B cell (primary cell): ENCODE measurements at regions not wholly inside any gene's neighbourhood (a gene's known extent, or its start where the extent isn't known, plus 50 kb on each side); places are given as distances from the start of the nearest gene placed in this dataset.
"Not testable (repeated sequence)": the region's sequence is repeated elsewhere in the genome, so short reads cannot be mapped to it uniquely, and the experiment has no call there.

Source experiments
- ATAC-seq: fragments of 200-7000 bp; cut with Tn5 transposase; one replicate; pipeline ENCODE4 v1.10.0; 2021; ENCODE audit warnings: low read depth, mild to moderate bottlenecking, moderate number of reproducible peaks, moderate library complexity
- CTCF ChIA-PET: fragments of 350-600 bp; sonication (Branson Sonifier 250); formaldehyde crosslinking; loops from one replicate; lab custom pipeline; 2021; ENCODE audit warnings: antibody characterized with exemption, inconsistent platforms; lab: Charles Lee
- POLR2A ChIA-PET: fragments of 350-600 bp; sonication (Branson Sonifier 250); formaldehyde crosslinking; loops from one replicate; lab custom pipeline; 2021; ENCODE audit warnings: antibody characterized with exemption; lab: Charles Lee
- DNase-seq: peaks from one replicate; pipeline ENCODE4 v3.0.0; 2013
- H2AFZ ChIP-seq: 2 replicates; pipeline ENCODE4 v1.6.1; 2012; ENCODE audit warnings: mild to moderate bottlenecking, low read depth, low read length; ENCODE audit not compliant: insufficient read depth, poor library complexity, severe bottlenecking
- H3K27ac ChIP-seq, 2 donors: 1 replicate in 1 of 2; 2 replicates in 1 of 2; pipeline ENCODE4 v1.5.1; 2012 to 2013; ENCODE audit warnings: low read length in 2 of 2, mild to moderate bottlenecking in 2 of 2, moderate library complexity in 1 of 2
- H3K27me3 ChIP-seq, 4 experiments: fragments of 200-600 bp in 1 of 4; sonication (generic) in 1 of 4; replicated peaks in 1 of 4; 1 replicate in 2 of 4; 2 replicates in 2 of 4; pipeline versions ENCODE4 v1.6.1 to v1.7.0; 2013 to 2016; ENCODE audit warnings: low read length in 3 of 4, mild to moderate bottlenecking in 2 of 4, mixed read lengths in 1 of 4, moderate library complexity in 1 of 4; ENCODE audit not compliant: insufficient read depth in 4 of 4, control insufficient read depth in 3 of 4; ENCODE audit errors: control extremely low read depth in 1 of 4
- H3K36me3 ChIP-seq, 2 experiments: replicated peaks in 1 of 2; 1 replicate in 1 of 2; 2 replicates in 1 of 2; pipeline versions ENCODE4 v1.6.1 to v1.7.1; 2013; ENCODE audit warnings: low read length in 1 of 2; ENCODE audit not compliant: insufficient read depth in 2 of 2, control insufficient read depth in 1 of 2; ENCODE audit errors: control extremely low read depth in 1 of 2, extremely low read depth in 1 of 2
- H3K4me1 ChIP-seq, 2 donors: fragments of 200-600 bp in 1 of 2; sonication (generic) in 1 of 2; 1 replicate in 1 of 2; 2 replicates in 1 of 2; pipeline versions ENCODE4 v1.5.1 to v1.6.1; 2013 to 2017; ENCODE audit warnings: low read length in 2 of 2; ENCODE audit not compliant: control insufficient read depth in 2 of 2, insufficient read depth in 2 of 2
- H3K4me2 ChIP-seq: replicated peaks from 2 replicates; pipeline ENCODE3; 2012; ENCODE audit warnings: mild to moderate bottlenecking, low read depth, low read length; ENCODE audit not compliant: poor library complexity, severe bottlenecking
- H3K4me3 ChIP-seq, 5 experiments: fragments of 200-600 bp in 1 of 5; sonication (generic) in 1 of 5; 1 replicate in 3 of 5; 2 replicates in 2 of 5; pipeline versions ENCODE4 v1.5.1 to v1.7.0; 2011 to 2016; ENCODE audit warnings: low read length in 4 of 5, mild to moderate bottlenecking in 4 of 5, low read depth in 2 of 5, control low read depth in 1 of 5, moderate library complexity in 1 of 5; ENCODE audit not compliant: insufficient read depth in 1 of 5; ENCODE audit errors: control extremely low read depth in 1 of 5, extremely low read depth in 1 of 5
- H3K79me2 ChIP-seq: fragments of 200-600 bp; sonication (generic); one replicate; pipeline ENCODE4 v1.6.0; 2016; ENCODE audit warnings: low read length; ENCODE audit not compliant: control insufficient read depth, insufficient read depth
- H3K9ac ChIP-seq: fragments of 200-600 bp; sonication (generic); 2 replicates; pipeline ENCODE4 v1.6.1; 2017; ENCODE audit warnings: mild to moderate bottlenecking, low read length, moderate library complexity
- H3K9me3 ChIP-seq, 3 donors: one replicate each; pipeline versions ENCODE4 v1.6.1 to v1.7.1; 2013; ENCODE audit warnings: low read length in 2 of 3; ENCODE audit not compliant: control insufficient read depth in 2 of 3, insufficient read depth in 1 of 3; ENCODE audit errors: control extremely low read depth in 1 of 3
- H4K20me1 ChIP-seq: 2 replicates; pipeline ENCODE4 v1.6.0; 2012; ENCODE audit warnings: mild to moderate bottlenecking, low read length; ENCODE audit not compliant: insufficient read depth, control insufficient read depth, poor library complexity, severe bottlenecking
- H3K27ac Mint-ChIP-seq: one replicate; pipeline ENCODE4 v1.8.0; 2021; ENCODE audit warnings: mixed read lengths
- H3K27me3 Mint-ChIP-seq: one replicate; pipeline ENCODE4 v1.8.0; 2021; ENCODE audit warnings: mixed read lengths
- H3K4me1 Mint-ChIP-seq: one replicate; pipeline ENCODE4 v1.8.0; 2021; ENCODE audit warnings: mixed read lengths
- H3K4me3 Mint-ChIP-seq: one replicate; pipeline ENCODE4 v1.8.0; 2021; ENCODE audit warnings: mixed read lengths
- H3K9me3 Mint-ChIP-seq: one replicate; pipeline ENCODE4 v1.8.0; 2022; ENCODE audit warnings: mixed read lengths; ENCODE audit not compliant: insufficient read depth
- EZH2 ChIP-seq: IDR thresholded peaks from 2 replicates; pipeline ENCODE4 v1.6.1; 2012; ENCODE audit warnings: borderline replicate concordance, low read depth, mild to moderate bottlenecking, moderate library complexity, low read length; ENCODE audit not compliant: insufficient read depth, poor library complexity, severe bottlenecking
- WGBS: methylation state at CpG from one replicate; pipeline ENCODE4 v1.1.5; 2013; ENCODE audit warnings: missing lambda C conversion rate; ENCODE audit not compliant: insufficient coverage; 5-methylcytosine and 5-hydroxymethylcytosine counted together
- intact Hi-C: fragments of 100-400 bp; cut with micrococcal nuclease; formaldehyde crosslinking; loops from one replicate; pipeline ENCODE4 v1.10.0; 2022
- TF ChIP-seq, protein P1 (sequence below): fragments of 200-600 bp; IDR thresholded peaks from one replicate; pipeline ENCODE4 v1.8.0; 2022; ENCODE audit warnings: antibody characterized with exemption, mild to moderate bottlenecking

DNA sequence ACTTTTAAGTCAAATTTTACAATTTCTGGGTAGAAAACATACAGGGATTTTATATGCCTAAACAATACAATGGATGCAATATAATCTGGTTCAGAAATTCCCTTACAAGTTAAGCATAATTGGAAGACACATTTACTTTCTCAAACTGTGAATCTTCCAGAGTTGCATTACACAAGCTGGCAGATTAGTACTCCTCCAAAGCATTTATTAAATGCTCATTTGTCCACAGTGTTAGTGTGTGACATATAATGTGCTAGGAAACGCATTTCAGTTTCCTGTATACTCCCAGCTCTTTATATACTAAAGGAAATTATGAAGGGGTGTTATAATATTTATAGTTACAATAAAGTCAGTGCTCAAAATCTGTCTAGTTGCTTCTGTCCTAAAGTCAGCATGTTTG is 239.0 kb upstream of the FIGN start:
- Mint-ChIP-seq H3K9me3 (no peaks in the 10 kb centered on the region), H3K27me3 (no peaks in the 10 kb centered on the region), H3K4me3 (no peak overlapping the region), H3K27ac (no peak overlapping the region), H3K4me1 (no peaks in the 10 kb centered on the region)
- CTCF ChIA-PET = no interaction called here
- WGBS = no CpG with 5 or more reads among the region's 1 CpG
- POLR2A ChIA-PET = no interaction called here
- no peak overlapping the region for H3K4me3 ChIP-seq
- H3K27ac ChIP-seq = no peak overlapping the region
- no peaks in the 10 kb centered on the region for H3K4me1 ChIP-seq
- no peaks in the 10 kb centered on the region for H3K27me3 ChIP-seq
- TF ChIP-seq, protein P1, sequence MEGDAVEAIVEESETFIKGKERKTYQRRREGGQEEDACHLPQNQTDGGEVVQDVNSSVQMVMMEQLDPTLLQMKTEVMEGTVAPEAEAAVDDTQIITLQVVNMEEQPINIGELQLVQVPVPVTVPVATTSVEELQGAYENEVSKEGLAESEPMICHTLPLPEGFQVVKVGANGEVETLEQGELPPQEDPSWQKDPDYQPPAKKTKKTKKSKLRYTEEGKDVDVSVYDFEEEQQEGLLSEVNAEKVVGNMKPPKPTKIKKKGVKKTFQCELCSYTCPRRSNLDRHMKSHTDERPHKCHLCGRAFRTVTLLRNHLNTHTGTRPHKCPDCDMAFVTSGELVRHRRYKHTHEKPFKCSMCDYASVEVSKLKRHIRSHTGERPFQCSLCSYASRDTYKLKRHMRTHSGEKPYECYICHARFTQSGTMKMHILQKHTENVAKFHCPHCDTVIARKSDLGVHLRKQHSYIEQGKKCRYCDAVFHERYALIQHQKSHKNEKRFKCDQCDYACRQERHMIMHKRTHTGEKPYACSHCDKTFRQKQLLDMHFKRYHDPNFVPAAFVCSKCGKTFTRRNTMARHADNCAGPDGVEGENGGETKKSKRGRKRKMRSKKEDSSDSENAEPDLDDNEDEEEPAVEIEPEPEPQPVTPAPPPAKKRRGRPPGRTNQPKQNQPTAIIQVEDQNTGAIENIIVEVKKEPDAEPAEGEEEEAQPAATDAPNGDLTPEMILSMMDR = no peak
- no peak for TF ChIP-seq EZH2
- no peaks in the 10 kb centered on the region for H3K79me2 ChIP-seq
- peaks cover 0 to 3% (median 1%) of the 10 kb centered on the region in 3 donors for H3K9me3 ChIP-seq
- H3K4me2 ChIP-seq = no peak overlapping the region
- H4K20me1 ChIP-seq = no peaks in the 10 kb centered on the region
- no peaks in the 10 kb centered on the region for H3K36me3 ChIP-seq
- ATAC-seq = no peak
- H2AFZ ChIP-seq = no peak overlapping the region
- no peak overlapping the region for H3K9ac ChIP-seq
- no peak for DNase-seq
- intact Hi-C loops = no loop called here

DNA sequence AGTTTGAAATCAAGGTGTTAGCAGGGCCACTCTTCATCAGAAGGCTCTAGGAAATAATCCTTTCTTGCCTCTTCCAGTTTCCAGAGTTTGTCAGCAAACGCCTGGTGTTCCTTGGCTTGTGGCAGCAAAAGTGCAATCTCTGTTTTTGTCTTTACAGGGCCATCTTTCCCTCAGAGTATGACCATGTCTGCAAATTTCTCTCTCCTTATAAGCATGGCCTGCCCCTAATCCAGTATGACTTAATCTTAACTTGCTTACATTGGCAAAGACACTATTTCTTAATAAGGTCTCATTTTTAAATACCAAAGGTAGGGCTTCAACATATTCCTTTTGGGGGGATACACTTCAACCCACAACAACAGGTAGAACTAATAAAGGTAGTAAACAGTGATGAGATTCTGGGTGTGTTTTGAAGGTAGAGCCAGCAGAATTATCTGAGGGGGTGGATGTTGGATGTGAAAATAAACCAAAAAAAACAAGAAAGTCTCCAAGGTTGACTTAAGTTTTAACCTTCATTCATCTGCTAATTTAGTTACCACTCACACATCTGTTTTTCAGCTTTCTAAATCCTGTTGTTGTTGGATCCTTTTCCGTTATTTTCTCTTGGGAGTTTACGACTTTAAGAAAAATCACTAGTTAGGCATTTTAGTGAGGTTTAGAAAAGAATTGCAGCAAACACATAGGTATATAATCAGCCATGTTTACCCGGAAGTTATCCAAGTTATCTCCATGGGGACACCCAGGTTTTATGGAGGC is 234.4 kb upstream of the FIGN start:
- no peak overlapping the region for H2AFZ ChIP-seq
- TF ChIP-seq, protein P1 = no peak
- TF ChIP-seq EZH2 = no peak
- 100% methylated on average over 1 of the region's 4 CpGs for WGBS
- no peak overlapping the region for H3K4me3 Mint-ChIP-seq
- H3K9me3 ChIP-seq = peaks cover 0 to 1% (median 0%) of the 10 kb centered on the region in 3 donors
- DNase-seq (no peak), ATAC-seq (no peak)
- ChIA-PET CTCF (no interaction called here), POLR2A (no interaction called here)
- intact Hi-C loops = no loop called here
- H3K27ac Mint-ChIP-seq = no peak overlapping the region
- no peaks in the 10 kb centered on the region for H3K4me1 Mint-ChIP-seq
- no peak overlapping the region for H3K4me3 ChIP-seq
- H3K4me2 ChIP-seq = no peak overlapping the region
- no peaks in the 10 kb centered on the region for H3K27me3 Mint-ChIP-seq
- H3K36me3 ChIP-seq = no peaks in the 10 kb centered on the region
- H4K20me1 ChIP-seq = no peaks in the 10 kb centered on the region
- H3K27me3 ChIP-seq = no peaks in the 10 kb centered on the region
- no peak overlapping the region for H3K27ac ChIP-seq
- no peaks in the 10 kb centered on the region for H3K4me1 ChIP-seq
- H3K79me2 ChIP-seq = no peaks in the 10 kb centered on the region
- no peaks in the 10 kb centered on the region for H3K9me3 Mint-ChIP-seq
- H3K9ac ChIP-seq = no peak overlapping the region

DNA sequence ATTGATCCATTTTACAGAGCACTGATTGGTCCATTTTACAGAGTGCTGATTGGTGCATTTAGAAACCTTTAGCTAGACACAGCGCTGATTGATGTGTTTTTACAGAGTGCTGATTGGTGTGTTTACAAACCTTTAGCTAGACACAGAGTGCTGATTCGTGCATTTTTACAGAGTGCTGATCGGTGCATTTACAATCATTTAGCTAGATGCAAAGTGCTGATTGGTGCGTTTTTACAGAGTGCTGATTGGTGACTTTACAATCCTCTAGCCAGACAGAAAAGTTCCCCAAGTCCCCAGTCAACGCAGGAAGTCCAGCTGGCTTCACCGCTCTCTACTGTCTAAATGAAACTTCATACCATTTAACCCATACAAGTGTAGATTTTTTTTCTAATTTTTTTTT is 228.5 kb upstream of the FIGN start:
- H3K4me1 ChIP-seq, H3K9ac ChIP-seq, ATAC-seq, H4K20me1 ChIP-seq, intact Hi-C loops, H3K4me3 Mint-ChIP-seq, H2AFZ ChIP-seq, H3K4me3 ChIP-seq, H3K27me3 ChIP-seq, H3K4me1 Mint-ChIP-seq, POLR2A ChIA-PET, H3K36me3 ChIP-seq, H3K9me3 ChIP-seq, H3K9me3 Mint-ChIP-seq, CTCF ChIA-PET, H3K27ac ChIP-seq, H3K27me3 Mint-ChIP-seq, H3K27ac Mint-ChIP-seq, H3K79me2 ChIP-seq, DNase-seq, H3K4me2 ChIP-seq: not testable (repeated sequence)
- WGBS = 78% methylated on average over 2 of the region's 6 CpGs
